C4-2B (cell line): ENCODE measurements at regions not wholly inside any gene's neighbourhood (a gene's known extent, or its start where the extent isn't known, plus 50 kb on each side); places are given as distances from the start of the nearest gene placed in this dataset.
"Not testable (repeated sequence)": the region's sequence is repeated elsewhere in the genome, so short reads cannot be mapped to it uniquely, and the experiment has no call there.

Source experiments
- H3K27ac ChIP-seq: fragments of 450-650 bp; 2 replicates; pipeline ENCODE4 v1.5.1; 2017
- CTCF ChIP-seq: fragments of 450-650 bp; conservative IDR thresholded peaks from 2 replicates; pipeline ENCODE4 v1.5.1; 2017; ENCODE audit warnings: mild to moderate bottlenecking
- ZFX ChIP-seq: fragments of 450-650 bp; IDR thresholded peaks from 2 replicates; pipeline ENCODE4 v1.6.1; 2017

- H3K27ac ChIP-seq = peak overlapping the region; percentile 34
- TF ChIP-seq CTCF = no peak
Observed at GRCh38 chr5:14928661-14929060, 57.1 kb upstream of the ANKH start.

DNA sequence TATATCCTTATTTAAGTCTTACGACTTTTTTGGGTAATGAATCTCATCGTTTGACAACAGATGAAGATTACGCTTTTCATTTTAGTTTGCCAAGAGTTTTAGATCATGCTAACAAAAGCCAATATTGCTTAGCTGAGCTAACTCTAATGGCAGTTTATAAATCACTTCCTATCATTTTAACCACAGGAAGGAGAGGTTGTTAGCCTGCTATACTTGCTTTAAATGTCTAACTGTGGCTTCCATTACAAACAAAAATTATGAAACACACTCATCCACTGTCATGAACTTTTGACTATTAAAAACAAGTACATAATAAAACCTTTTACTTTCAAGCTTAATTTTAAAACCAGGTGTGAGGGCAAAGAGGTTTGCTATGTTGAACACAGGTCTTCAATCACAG lies 53.7 kb upstream of the ANKH start:
- no peak for TF ChIP-seq ZFX
- TF ChIP-seq CTCF = no peak
- H3K27ac ChIP-seq = no peak overlapping the region

DNA sequence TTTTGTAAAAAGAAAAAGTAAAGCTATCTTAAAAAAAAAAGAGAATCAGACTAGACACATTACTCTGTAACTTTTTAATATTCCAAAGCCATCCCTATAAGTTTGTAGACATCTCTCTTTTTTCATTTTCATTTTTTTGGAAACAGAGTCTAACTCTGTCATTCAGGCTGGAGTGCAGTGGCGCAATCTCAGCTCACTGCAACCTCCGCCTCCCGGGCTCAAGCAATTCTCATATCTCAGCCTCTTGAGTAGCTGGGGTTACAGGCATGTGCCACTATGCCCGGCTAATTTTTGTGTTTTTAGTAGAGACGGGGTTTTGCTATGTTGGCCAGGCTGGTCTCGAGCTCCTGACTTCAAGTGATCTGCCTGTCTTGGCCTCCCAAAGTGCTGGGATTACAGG lies 51.4 kb upstream of the ANKH start:
- not testable (repeated sequence) for H3K27ac ChIP-seq

DNA sequence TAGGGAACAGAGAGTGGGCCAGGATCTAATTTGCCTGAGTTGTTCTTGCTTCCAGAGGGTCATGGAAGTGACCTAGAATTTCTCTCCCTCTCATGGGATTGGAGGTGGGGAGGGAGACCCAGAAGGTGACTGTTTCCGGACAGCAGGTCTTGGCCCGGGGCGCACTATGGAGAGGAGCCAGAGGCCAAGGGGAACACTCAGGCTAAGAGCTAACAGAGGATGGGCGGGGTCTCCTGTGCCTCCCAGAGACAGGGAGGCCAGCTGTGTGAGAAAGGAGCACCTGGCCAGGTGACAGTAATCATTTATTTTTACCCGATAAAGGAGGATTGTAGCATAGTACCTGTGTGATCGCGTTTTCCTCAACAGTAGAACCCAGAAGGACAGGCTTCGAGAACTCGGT lies 50.9 kb upstream of the ANKH start:
- no peak for TF ChIP-seq CTCF
- no peak for TF ChIP-seq ZFX
- no peak overlapping the region for H3K27ac ChIP-seq
